HTR-8/SVneo (cell line): ENCODE measurements at regions not wholly inside any gene's neighbourhood (a gene's known extent, or its start where the extent isn't known, plus 50 kb on each side); places are given as distances from the start of the nearest gene placed in this dataset.
"Not testable (repeated sequence)": the region's sequence is repeated elsewhere in the genome, so short reads cannot be mapped to it uniquely, and the experiment has no call there.

Experiments
- DNase-seq: peaks from one replicate; pipeline ENCODE4 v3.0.0; 2011; ENCODE audit warnings: low spot score, mixed read lengths; ENCODE audit not compliant: insufficient read length
- FAIRE-seq: peaks from 2 replicates; lab custom pipeline; 2011; peaks lifted over from hg19 to GRCh38; lab: Jason Lieb, UNC

DNA sequence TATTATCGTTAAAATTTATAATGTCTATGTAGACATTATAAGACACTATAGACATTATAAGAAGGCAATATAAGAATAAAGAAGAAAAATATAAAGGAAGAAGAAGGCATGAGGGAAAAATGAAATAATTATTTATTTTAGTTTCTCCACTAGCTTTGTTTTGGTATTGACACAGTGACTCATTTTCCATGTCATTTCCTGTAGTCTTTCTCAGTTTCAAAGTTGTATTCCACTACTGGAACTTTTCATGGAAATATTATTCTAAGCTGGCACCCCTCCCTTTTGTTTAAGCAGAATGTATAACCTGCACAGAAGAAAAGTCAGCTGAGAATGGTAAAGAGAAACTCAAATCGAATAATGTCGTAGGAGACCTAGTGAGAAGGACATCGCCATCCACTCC lies 234.2 kb upstream of the NETO1 start:
- no peak for DNase-seq
- no peak for FAIRE-seq

GRCh38 chr18:73101491-73101890 lies 233.7 kb upstream of the NETO1 start:
- DNase-seq, FAIRE-seq: not testable (repeated sequence)

GRCh38 chr18:73099759-73100158 lies 232.0 kb upstream of the NETO1 start:
- no peak for FAIRE-seq
- DNase-seq, result no peak

DNA sequence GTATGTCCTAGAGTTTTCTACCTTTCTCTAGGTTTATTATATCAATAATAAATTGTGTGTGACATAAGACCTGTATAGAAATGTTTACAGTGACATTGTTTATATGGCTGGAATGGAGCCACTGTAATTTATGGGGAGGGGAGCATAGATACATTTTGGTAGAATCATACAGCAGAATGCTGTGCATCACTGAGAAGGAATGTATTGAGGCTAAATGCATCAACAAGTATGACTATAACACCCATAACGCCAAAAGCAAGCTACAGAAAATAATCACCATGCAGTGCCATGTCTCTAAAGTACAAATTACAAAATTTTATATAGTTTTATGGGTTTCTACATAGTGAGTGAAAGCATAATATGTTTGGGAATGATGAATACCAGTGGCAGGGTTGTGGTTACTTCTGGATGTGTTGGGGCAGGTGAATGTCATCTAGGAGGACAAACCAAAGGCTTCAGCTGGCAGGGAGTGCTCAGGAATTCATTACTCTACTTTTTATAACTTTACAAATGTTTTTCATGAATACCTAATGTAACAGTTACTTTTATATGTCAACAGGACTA lies 226.0 kb upstream of the NETO1 start:
- FAIRE-seq (no peak), DNase-seq (no peak)

DNA sequence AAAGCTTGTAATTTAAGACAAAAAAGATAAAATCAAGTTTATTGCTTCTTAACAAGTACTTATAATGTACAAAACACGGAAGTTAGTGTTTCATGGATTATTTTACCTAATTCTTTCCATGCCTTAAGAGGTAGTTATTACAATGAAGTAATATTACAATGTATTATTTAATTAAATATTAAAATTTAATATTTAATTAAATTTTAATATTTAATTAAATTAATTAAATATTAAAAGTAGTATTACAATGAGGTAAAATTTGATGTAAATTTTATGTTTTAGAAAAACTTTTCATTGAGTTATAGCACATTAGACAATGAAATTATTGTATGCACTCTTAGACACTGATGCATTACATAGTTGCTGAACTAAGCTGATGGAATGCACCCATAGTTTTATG lies 220.7 kb upstream of the NETO1 start:
- DNase-seq (no peak), FAIRE-seq (no peak)

DNA sequence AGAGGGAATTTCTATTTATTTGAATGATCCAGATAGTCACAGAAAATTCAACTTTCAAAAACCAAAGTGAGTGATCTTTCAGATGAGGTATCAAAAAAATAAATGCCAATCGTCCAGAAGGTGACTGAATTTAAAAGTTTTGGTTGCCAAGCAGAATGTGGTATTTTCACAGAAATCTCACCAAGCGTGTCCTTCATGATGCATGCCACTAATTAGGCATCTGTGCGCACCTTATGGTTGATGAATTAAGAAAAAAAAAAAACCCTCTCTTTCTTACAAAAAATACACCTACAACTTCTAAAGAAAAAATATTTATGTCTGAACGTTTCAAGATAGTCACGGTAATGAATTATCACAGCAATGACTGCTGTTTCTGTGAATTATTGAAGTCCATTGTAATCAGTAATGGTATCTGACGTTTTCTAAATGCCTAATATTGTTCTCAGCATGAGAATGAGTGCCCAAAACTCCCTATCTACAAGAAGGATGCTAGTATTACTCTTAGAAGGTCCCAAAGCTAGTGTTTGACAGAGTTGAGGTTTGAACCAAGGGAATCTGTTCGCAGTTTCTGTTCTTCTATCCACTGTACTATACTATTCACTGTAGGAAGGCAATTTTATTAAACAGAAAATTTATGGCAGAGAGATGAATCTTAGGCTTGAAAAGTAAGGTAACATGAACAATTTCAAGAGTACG lies 219.6 kb upstream of the NETO1 start:
- DNase-seq, result no peak
- no peak for FAIRE-seq

GRCh38 chr18:73079920-73080319 lies 212.1 kb upstream of the NETO1 start:
- no peak for FAIRE-seq

GRCh38 chr18:73060666-73061288 lies 193.0 kb upstream of the NETO1 start:
- no peak for DNase-seq
- no peak for FAIRE-seq

More at GRCh38 chr18:73079920-73080319, 212.1 kb upstream of the NETO1 start:
- no peak for DNase-seq

GRCh38 chr18:73059280-73059679 lies 191.5 kb upstream of the NETO1 start:
- DNase-seq (no peak), FAIRE-seq (no peak)

- FAIRE-seq (no peak), DNase-seq (no peak)
Measured at GRCh38 chr18:73047688-73048087, 179.9 kb upstream of the NETO1 start.

- DNase-seq (no peak), FAIRE-seq (no peak)
Measured at GRCh38 chr18:73045037-73045436, 177.2 kb upstream of the NETO1 start.

GRCh38 chr18:73043611-73044010 lies 175.8 kb upstream of the NETO1 start:
- DNase-seq, result no peak
- FAIRE-seq, result no peak

GRCh38 chr18:73043211-73043610 lies 175.4 kb upstream of the NETO1 start:
- DNase-seq, result no peak
- FAIRE-seq, result no peak

DNA sequence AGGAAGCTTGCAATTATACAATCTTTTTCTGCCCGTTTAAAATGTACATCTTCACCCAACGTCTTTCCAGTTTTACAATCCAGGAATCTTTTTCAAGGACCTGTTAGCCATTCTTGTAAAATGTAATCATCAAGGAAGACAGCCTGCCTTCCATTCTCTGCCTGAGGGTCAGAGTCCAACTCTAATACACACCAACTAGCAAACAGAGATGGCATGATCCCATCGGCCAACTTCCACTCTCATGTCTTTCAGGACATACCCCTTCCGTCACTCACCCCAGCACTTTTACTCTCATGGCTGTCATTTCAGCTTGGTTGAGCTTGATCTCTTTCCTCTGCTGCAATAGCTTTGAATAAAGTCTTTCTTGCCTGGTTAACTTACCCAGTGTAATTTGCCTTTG lies 172.5 kb upstream of the NETO1 start:
- FAIRE-seq (no peak), DNase-seq (no peak)

GRCh38 chr18:73038336-73038735 lies 170.5 kb upstream of the NETO1 start:
- DNase-seq (no peak), FAIRE-seq (no peak)

GRCh38 chr18:73023975-73024374 lies 156.2 kb upstream of the NETO1 start:
- no peak for FAIRE-seq

DNA sequence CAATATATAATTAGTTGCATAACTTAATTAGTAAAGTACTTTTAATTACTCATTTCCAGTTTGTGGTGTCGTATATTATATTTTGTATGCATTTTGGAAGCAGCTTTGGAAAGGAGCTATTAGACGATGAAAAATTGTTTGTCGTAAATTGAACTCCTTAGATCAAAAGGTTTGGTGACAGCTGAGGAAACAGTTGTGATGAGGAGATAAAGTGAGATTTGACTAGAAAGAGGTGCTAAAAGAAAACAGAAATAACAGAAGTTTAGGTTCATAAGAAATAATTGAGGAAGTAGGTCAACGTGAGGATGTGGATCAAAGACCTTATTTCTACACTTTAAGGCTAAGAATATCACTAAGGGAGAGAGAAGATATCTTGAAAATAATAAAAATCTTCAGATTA lies 141.9 kb upstream of the NETO1 start:
- FAIRE-seq (no peak), DNase-seq (no peak)

More at GRCh38 chr18:73023975-73024374, 156.2 kb upstream of the NETO1 start:
- no peak for DNase-seq

GRCh38 chr18:73007915-73008308 lies 140.1 kb upstream of the NETO1 start:
- FAIRE-seq, result no peak
- no peak for DNase-seq

DNA sequence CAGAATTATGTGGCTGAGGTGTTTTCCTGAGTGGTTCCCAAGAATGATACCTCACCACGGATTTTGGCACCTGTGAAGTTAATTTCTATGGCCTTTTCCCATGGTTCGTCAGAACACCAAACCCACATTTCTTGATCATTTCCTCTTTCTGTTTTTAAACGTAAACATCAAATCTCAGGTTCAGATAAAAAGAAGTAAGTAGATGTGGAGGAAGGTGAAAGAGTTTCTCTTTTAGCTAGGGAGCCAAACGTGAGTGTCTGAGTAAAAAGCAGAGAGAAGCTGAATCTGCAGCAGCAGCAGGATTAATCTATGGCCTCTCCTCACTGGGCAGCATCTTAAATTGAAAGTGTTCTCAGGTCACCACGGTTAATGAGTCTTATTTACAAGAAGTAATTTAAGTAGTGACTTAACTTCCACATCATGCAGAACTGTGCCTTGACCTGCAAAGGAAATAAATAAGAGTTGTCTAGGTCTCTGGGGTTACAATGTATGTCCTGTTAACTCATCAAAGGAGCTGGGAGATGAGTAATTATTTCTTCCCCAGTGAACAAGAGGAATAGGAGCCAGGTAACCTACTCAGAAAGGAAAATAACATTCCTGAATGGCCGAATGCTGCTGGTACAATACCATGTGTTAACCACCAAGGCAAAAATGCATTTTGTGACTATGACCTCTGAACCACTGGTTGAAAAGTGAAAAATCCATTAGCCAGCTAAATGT lies 139.6 kb upstream of the NETO1 start:
- FAIRE-seq, result no peak
- DNase-seq, result no peak

DNA sequence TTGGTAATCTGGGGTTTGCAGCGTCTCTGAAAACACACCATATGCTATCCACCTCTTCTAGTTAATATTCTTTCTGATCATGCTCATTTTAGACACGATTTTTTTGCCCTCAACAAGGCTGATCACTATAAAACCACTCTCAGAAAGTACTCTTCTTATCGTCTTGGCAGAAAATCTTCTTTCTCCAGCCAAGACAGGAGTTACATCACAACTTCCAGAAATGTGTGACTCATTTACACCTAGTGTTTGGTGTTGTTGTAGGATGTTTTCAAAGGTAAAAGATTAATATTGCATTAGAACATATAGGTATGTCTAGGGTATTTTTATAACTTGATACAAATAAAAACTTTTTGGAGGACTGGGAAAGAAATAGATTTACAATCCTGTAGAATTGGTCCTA lies 138.5 kb upstream of the NETO1 start:
- no peak for FAIRE-seq
- no peak for DNase-seq

DNA sequence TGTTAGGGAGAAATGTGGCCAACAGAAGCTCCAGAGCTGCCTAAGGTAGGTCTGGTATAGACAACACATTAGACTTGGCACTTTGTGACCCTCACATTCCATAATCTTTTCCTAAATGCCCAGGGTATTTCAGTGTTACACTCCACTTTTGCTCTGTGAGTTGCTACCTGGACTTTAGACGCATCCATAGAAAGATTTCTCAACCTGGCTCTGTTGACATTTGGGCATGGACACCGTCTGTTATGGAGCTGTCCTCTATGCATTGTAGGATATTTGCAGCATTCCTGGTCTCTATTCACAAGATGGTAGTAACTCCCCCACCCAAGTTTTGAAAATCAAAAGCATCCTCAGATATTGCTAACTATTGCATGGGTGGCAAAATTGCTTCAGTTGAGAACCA lies 136.5 kb upstream of the NETO1 start:
- no peak for FAIRE-seq
- no peak for DNase-seq
